HEK293 (cell line): ENCODE measurements at regions not wholly inside any gene's neighbourhood (a gene's known extent, or its start where the extent isn't known, plus 50 kb on each side); places are given as distances from the start of the nearest gene placed in this dataset.

Experiments used
- YY1 ChIP-seq: fragments of 450-650 bp; formaldehyde crosslinking; IDR thresholded peaks from 2 replicates; pipeline ENCODE4 v1.5.1; 2018; ENCODE audit warnings: missing biosample characterization, missing genetic modification characterization
- YY2 ChIP-seq: fragments of 450-650 bp; formaldehyde crosslinking; IDR thresholded peaks from 2 replicates; pipeline ENCODE4 v1.5.1; 2016; ENCODE audit warnings: missing biosample characterization, missing genetic modification characterization
- ZNF202 ChIP-seq: fragments of 450-650 bp; formaldehyde crosslinking; IDR thresholded peaks from 2 replicates; pipeline ENCODE4 v1.5.1; 2016; ENCODE audit warnings: missing biosample characterization, missing genetic modification characterization, borderline replicate concordance
- ZNF24 ChIP-seq: fragments of 450-650 bp; formaldehyde crosslinking; IDR thresholded peaks from 2 replicates; pipeline ENCODE4 v1.5.1; 2016; ENCODE audit warnings: missing biosample characterization, missing genetic modification characterization
- ZNF335 ChIP-seq: fragments of 450-650 bp; formaldehyde crosslinking; conservative IDR thresholded peaks from 2 replicates; pipeline ENCODE4 v1.5.1; 2016; ENCODE audit warnings: missing biosample characterization, missing genetic modification characterization
- ZNF514 ChIP-seq: fragments of 450-650 bp; formaldehyde crosslinking; IDR thresholded peaks from 2 replicates; pipeline ENCODE4 v1.5.1; 2016; ENCODE audit warnings: missing biosample characterization, missing genetic modification characterization
- ZNF670 ChIP-seq: fragments of 450-650 bp; formaldehyde crosslinking; IDR thresholded peaks from 2 replicates; pipeline ENCODE4 v1.5.1; 2016; ENCODE audit warnings: missing biosample characterization, missing genetic modification characterization, low read depth
- ZNF777 ChIP-seq: fragments of 450-650 bp; formaldehyde crosslinking; IDR thresholded peaks from 2 replicates; pipeline ENCODE4 v1.5.1; 2017; ENCODE audit warnings: missing biosample characterization, missing genetic modification characterization, borderline replicate concordance
- TF ChIP-seq, protein P1 (sequence below): fragments of 450-650 bp; formaldehyde crosslinking; IDR thresholded peaks from 2 replicates; pipeline ENCODE4 v1.5.1; 2016; ENCODE audit warnings: missing biosample characterization, missing genetic modification characterization

DNA sequence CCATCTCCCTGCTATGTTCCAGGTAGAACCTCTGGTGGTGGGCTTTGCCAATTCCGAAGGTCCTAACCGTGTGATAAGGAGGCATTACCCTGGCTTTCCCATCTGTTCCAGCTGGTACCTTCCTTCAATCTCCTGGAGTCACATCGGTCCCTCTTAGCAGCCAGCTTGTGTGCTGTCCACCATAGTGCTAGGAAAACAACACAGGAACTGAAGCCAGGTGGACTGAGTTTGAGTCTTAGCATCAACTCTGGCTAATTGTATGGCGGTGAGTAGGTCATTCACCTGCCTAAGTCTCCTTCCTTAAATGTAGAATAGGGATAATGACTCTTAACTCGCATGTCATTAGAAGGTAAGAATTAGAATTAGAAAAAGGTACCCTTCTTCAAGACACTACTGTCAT is 159.6 kb upstream of the E2F8 start:
- TF ChIP-seq ZNF514 (tag by site-specific recombination): no peak
- TF ChIP-seq ZNF670 (tag by site-specific recombination): no peak
- TF ChIP-seq, protein P1, sequence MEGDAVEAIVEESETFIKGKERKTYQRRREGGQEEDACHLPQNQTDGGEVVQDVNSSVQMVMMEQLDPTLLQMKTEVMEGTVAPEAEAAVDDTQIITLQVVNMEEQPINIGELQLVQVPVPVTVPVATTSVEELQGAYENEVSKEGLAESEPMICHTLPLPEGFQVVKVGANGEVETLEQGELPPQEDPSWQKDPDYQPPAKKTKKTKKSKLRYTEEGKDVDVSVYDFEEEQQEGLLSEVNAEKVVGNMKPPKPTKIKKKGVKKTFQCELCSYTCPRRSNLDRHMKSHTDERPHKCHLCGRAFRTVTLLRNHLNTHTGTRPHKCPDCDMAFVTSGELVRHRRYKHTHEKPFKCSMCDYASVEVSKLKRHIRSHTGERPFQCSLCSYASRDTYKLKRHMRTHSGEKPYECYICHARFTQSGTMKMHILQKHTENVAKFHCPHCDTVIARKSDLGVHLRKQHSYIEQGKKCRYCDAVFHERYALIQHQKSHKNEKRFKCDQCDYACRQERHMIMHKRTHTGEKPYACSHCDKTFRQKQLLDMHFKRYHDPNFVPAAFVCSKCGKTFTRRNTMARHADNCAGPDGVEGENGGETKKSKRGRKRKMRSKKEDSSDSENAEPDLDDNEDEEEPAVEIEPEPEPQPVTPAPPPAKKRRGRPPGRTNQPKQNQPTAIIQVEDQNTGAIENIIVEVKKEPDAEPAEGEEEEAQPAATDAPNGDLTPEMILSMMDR: no peak
- TF ChIP-seq YY1: no peak
- no peak for TF ChIP-seq ZNF335 (tag by site-specific recombination)
- no peak for TF ChIP-seq ZNF777 (tag by site-specific recombination)
- no peak for TF ChIP-seq ZNF24
- no peak for TF ChIP-seq YY2
- TF ChIP-seq ZNF202 (tag by site-specific recombination): no peak
